Activated T-helper 1 cell treated with anti-CD3 and anti-CD28 coated beads, Interleukin-12 subunit alpha, Interleukin-12 subunit beta, Interleukin-2, Interleukin-4 antibody, amounts not matched to agents 30 ng/mL and 10 ng/mL and 1 ng/mL, durations not matched to agents 14 hours and 24 hours and 36 hours (primary cell): ENCODE measurements at regions not wholly inside any gene's neighbourhood (a gene's known extent, or its start where the extent isn't known, plus 50 kb on each side); places are given as distances from the start of the nearest gene placed in this dataset.
"Not testable (repeated sequence)": the region's sequence is repeated elsewhere in the genome, so short reads cannot be mapped to it uniquely, and the experiment has no call there.

ENCODE experiments used
- DNase-seq: peaks from one replicate; pipeline ENCODE4 v3.0.0; 2021; ENCODE audit warnings: low spot score
- H3K27ac Mint-ChIP-seq: one replicate; pipeline ENCODE4 v1.8.0; 2021; ENCODE audit warnings: mild to moderate bottlenecking, mixed read lengths
- H3K27me3 Mint-ChIP-seq: one replicate; pipeline ENCODE4 v1.8.0; 2022; ENCODE audit warnings: mild to moderate bottlenecking, moderate library complexity, mixed read lengths; ENCODE audit not compliant: insufficient read depth
- H3K36me3 Mint-ChIP-seq: one replicate; pipeline ENCODE4 v1.8.0; 2021; ENCODE audit warnings: low read depth, mixed read lengths
- H3K4me1 Mint-ChIP-seq: one replicate; pipeline ENCODE4 v1.8.0; 2021; ENCODE audit warnings: low read depth, mixed read lengths
- H3K4me3 Mint-ChIP-seq: one replicate; pipeline ENCODE4 v1.8.0; 2021; ENCODE audit warnings: mild to moderate bottlenecking, moderate library complexity, mixed read lengths
- H3K9me3 Mint-ChIP-seq: one replicate; pipeline ENCODE4 v1.8.0; 2021; ENCODE audit warnings: mixed read lengths
- intact Hi-C: fragments of 100-400 bp; cut with micrococcal nuclease; formaldehyde crosslinking; loops from one replicate; pipeline ENCODE4 v1.15.1; 2024

DNA sequence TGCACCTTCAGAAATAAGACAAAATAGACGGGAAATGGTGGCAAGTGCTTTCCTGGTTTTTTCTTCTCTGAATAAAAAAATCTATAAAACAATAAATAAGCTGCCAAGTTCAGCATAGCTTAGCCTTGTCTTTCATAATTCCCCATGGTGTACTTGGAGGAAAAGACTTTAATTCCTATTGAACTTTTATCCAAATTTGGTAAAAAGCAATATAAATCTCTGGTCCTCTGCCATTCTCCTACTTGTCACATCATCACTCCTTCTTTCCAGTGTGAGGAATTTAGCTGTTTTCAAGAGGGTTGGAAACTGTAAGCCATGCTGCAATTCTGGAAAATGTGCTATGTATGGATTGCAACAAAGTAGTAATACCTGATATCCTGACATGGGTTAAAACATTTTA is 551.8 kb upstream of the KIF2B start:
- H3K27ac Mint-ChIP-seq = no peak overlapping the region

DNA sequence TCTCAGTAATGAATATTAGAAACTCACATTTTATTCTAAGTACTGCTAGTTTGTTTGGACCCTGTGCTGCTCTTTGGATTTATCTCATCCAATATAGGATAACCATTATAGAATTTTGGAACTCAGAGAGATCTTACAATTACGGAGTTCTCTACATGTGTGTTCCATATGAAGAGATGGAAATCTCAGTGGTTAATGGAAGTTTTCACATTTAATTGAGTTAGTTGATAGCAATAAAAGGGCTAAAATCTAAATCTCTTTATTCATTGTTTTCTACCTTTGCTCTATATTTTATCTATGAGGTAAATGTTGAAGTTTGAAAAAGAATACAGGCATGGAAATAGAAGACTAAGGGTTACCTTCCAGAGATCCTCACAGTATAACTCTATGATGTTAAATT is 558.0 kb upstream of the KIF2B start:
- no peak overlapping the region for H3K4me3 Mint-ChIP-seq
- intact Hi-C loops = no loop called here
- DNase-seq = no peak

More for the DNA sequence above, 551.8 kb upstream of the KIF2B start:
- H3K4me1 Mint-ChIP-seq = no peaks in the 10 kb centered on the region
- H3K27me3 Mint-ChIP-seq = no peaks in the 10 kb centered on the region
- no peaks in the 10 kb centered on the region for H3K36me3 Mint-ChIP-seq
- intact Hi-C loops = no loop called here
- no peak overlapping the region for H3K4me3 Mint-ChIP-seq
- no peak for DNase-seq
- peaks cover 20% of the 10 kb centered on the region for H3K9me3 Mint-ChIP-seq

DNA sequence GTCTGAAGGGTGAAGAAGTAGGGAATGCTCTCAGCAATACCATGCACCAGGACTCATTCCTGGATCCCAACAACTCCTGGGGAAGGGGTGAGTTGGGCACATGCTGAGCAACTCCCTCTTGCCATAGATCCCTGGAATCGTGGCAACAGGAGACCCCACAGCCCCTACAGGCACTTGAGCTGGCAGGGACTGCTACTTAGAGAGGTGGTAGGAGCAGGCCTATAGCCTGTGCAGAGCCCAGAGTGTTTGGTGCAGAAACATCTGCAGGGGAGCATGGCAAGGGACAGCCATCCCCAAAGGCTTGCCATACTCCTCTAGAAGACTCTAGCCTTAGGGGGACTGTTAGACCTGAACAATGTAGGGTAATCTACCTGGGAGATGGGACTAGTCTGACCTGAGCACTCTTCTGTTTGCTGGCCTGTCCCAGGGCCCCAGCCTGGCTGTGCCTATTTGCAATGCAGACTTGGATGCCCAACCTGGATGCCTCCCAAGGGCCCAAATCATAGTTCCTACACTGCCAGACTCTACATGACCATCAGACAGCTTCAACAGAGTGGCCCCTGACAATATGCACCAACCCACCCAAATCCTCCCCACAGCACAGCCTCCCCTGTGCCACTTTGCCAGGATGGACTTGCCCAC is 568.6 kb upstream of the KIF2B start:
- Mint-ChIP-seq H3K4me3 (no peak overlapping the region), H3K36me3 (no peaks in the 10 kb centered on the region), H3K27ac (no peak overlapping the region), H3K4me1 (no peaks in the 10 kb centered on the region), H3K27me3 (no peaks in the 10 kb centered on the region), H3K9me3 (peaks cover 9% of the 10 kb centered on the region)
- no peak for DNase-seq
- intact Hi-C loops = no loop called here

More for the DNA sequence above, 558.0 kb upstream of the KIF2B start:
- Mint-ChIP-seq H3K36me3 (no peaks in the 10 kb centered on the region), H3K4me1 (no peaks in the 10 kb centered on the region), H3K27me3 (peaks cover 2% of the 10 kb centered on the region), H3K9me3 (peaks cover 14% of the 10 kb centered on the region), H3K27ac (no peak overlapping the region)

DNA sequence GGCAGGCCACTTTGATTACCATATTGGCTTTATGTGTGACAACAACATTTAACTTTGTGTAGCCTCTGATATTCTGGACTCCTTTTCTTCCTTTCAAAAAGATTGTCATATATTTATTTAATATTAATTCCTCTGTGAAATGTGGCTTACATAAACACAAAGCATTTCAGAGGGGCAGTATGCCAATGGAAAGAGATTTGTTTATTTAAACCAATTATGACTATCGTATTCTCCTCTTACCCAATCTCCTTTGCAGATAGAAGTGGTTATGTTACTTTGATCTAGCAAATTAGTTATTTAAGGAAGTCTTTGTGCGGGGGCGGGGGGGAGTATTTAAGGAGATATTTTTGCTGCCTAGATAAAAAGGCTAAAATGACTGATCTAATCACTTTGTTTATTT is 573.7 kb upstream of the KIF2B start:
- no peaks in the 10 kb centered on the region for H3K27me3 Mint-ChIP-seq
- no peak for DNase-seq
- H3K9me3 Mint-ChIP-seq = no peaks in the 10 kb centered on the region
- no peaks in the 10 kb centered on the region for H3K36me3 Mint-ChIP-seq
- no peak overlapping the region for H3K4me3 Mint-ChIP-seq
- no peak overlapping the region for H3K27ac Mint-ChIP-seq
- H3K4me1 Mint-ChIP-seq = no peaks in the 10 kb centered on the region
- intact Hi-C loops = no loop called here

DNA sequence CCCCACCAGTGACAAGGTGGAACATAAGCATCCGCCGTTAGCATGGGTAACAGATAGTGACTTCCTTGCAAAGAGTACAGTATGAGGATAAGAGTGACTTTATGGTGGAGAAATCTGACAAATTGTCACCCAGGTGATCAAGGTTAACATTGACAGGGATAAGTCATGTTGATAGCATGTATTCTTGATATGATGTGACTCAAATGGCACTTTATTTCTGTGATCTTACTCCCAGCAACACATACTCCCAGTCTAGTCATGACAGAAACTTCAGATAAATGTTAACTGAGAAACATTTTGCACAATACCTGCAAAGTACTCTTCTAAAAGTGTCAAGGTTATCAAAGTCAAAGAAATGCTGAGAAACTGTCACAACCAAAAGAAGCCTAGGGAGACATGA is 588.6 kb upstream of the KIF2B start:
- intact Hi-C loops = no loop called here
- no peak for DNase-seq
- no peak overlapping the region for H3K4me3 Mint-ChIP-seq
- no peak overlapping the region for H3K27ac Mint-ChIP-seq
- no peaks in the 10 kb centered on the region for H3K27me3 Mint-ChIP-seq
- no peaks in the 10 kb centered on the region for H3K4me1 Mint-ChIP-seq
- peaks cover 21% of the 10 kb centered on the region for H3K9me3 Mint-ChIP-seq
- no peaks in the 10 kb centered on the region for H3K36me3 Mint-ChIP-seq

DNA sequence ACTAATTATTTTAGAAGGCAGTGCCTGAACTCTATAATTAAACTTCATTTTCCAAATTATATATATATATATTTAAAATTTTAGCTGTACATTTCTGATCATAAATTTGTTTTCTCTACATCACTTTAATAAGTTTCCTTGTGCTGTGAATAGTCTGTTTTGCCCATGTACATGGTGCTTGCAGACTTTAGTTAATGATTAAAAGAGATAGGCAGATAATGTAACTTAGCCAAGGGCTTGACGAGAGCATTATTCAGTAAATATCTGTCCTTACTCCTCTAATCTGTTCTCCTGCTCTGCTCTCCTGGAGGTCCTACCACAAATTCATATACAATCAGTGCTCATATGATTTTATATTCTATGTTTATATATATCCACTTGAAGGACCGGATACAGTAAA is 595.2 kb upstream of the KIF2B start:
- no peak for DNase-seq
- no peak overlapping the region for H3K4me3 Mint-ChIP-seq
- no peaks in the 10 kb centered on the region for H3K4me1 Mint-ChIP-seq
- no peak overlapping the region for H3K27ac Mint-ChIP-seq
- H3K36me3 Mint-ChIP-seq = no peaks in the 10 kb centered on the region
- intact Hi-C loops = no loop called here
- H3K27me3 Mint-ChIP-seq = no peaks in the 10 kb centered on the region
- H3K9me3 Mint-ChIP-seq = peaks cover 31% of the 10 kb centered on the region

DNA sequence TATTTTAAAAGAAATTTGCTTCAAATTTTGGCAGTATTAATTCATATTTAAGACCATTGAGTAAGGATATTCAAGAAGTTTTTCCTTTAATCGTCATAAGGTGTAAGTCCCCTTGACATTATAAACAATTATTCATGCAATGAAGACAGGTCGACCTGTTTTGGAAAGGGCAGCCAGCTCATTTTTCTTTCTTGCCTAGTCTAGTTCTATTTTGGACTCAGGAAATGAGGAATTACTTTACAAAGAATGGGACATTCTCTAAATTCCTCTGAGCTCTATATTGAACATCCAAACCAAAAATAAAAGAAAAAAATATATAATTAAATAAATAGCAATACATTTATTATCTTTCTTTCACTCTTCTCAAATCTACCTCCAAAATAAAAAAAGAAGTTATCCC is 595.6 kb upstream of the KIF2B start:
- Mint-ChIP-seq H3K4me3 (no peak overlapping the region), H3K27ac (no peak overlapping the region), H3K36me3 (no peaks in the 10 kb centered on the region), H3K27me3 (no peaks in the 10 kb centered on the region), H3K4me1 (no peaks in the 10 kb centered on the region), H3K9me3 (peaks cover 31% of the 10 kb centered on the region)
- no peak for DNase-seq
- intact Hi-C loops = no loop called here

DNA sequence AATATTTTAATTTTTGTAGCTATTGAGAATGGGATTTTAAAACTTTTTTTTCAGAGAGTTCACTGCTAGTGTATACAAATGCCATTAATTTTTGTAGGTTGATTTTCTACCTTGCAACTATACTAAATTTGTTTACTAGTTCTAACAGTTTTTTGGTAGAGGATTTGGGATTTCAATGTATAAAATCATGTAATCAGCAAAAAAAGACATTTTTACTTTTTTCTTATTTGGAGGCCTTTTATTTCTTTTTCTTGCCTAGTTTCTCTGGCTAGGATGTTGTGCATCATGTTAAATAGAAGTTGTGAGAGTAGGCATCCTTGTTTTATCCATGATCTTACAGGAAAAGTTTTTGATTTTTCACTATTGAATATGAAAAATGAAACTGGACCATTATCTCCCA is 602.9 kb upstream of the KIF2B start:
- H3K4me3 Mint-ChIP-seq = no peak overlapping the region
- no peaks in the 10 kb centered on the region for H3K27me3 Mint-ChIP-seq
- H3K36me3 Mint-ChIP-seq = no peaks in the 10 kb centered on the region
- H3K4me1 Mint-ChIP-seq = no peaks in the 10 kb centered on the region
- intact Hi-C loops = no loop called here
- H3K9me3 Mint-ChIP-seq = peaks cover 24% of the 10 kb centered on the region
- H3K27ac Mint-ChIP-seq = no peak overlapping the region
- DNase-seq = no peak

DNA sequence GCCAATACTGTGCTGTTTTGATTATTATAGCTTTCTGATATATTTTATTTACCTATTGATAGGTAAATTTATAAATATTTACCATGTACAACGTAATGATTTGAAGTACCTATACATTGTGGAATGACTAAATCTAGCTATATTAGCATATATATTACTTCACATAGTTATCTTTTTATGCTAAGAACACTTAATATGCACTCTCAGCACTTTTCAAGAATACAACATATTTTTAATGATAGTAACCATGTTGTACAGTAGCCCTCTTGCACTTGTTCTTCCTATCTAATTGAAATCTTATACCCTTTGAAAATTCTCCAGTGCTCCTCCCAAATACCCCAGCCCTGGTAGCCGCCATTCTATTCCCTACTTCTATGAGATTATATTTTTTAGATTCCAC is 604.0 kb upstream of the KIF2B start:
- intact Hi-C loops = no loop called here

DNA sequence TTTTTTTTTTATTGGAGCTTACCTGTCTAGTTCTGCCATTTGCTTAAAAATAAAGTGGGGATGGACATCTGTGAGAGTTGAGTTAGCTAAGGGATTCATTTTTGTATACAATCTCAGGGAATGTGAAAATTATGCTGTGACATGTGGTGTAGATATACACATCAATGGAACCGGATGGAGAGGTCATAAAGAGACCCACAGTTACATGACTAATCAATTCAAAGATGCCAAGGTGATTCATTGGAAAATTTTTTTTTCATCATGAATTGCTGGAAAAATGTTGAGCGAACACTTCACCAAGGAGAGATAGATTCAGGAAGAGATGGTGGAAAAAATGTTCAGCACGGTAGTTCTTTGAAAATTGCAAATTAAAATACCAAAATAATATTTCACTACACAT is 605.4 kb upstream of the KIF2B start:
- no peak overlapping the region for H3K4me3 Mint-ChIP-seq
- H3K36me3 Mint-ChIP-seq = no peaks in the 10 kb centered on the region
- no peaks in the 10 kb centered on the region for H3K4me1 Mint-ChIP-seq
- no peak overlapping the region for H3K27ac Mint-ChIP-seq
- H3K27me3 Mint-ChIP-seq = no peaks in the 10 kb centered on the region
- DNase-seq = no peak
- intact Hi-C loops = no loop called here
- peaks cover 22% of the 10 kb centered on the region for H3K9me3 Mint-ChIP-seq

More for the DNA sequence above, 604.0 kb upstream of the KIF2B start:
- Mint-ChIP-seq H3K27me3 (no peaks in the 10 kb centered on the region), H3K4me1 (no peaks in the 10 kb centered on the region), H3K27ac (no peak overlapping the region), H3K9me3 (peaks cover 21% of the 10 kb centered on the region), H3K4me3 (no peak overlapping the region), H3K36me3 (no peaks in the 10 kb centered on the region)
- DNase-seq = no peak

DNA sequence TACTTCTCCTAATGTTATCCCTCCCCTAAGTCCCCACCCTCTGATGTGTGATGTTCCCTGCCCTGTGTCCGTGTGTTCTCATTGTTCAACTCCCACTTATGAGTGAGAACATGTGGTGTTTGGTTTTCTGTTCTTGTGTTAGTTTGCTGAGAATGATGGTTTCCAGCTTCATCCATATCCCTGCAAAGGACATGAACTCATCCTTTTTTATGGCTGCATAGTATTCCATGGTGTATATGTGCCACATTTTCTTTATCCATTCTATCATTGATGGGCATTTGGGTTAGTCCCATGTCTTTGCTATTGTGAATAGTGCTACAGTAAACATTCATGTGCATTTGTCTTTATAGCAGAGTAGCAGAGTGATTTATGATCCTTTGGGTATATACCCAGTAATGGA is 613.8 kb upstream of the KIF2B start:
- H3K27ac Mint-ChIP-seq, H3K27me3 Mint-ChIP-seq, H3K4me1 Mint-ChIP-seq, intact Hi-C loops, H3K4me3 Mint-ChIP-seq, DNase-seq, H3K36me3 Mint-ChIP-seq: not testable (repeated sequence)
- peaks cover 19% of the 10 kb centered on the region for H3K9me3 Mint-ChIP-seq

DNA sequence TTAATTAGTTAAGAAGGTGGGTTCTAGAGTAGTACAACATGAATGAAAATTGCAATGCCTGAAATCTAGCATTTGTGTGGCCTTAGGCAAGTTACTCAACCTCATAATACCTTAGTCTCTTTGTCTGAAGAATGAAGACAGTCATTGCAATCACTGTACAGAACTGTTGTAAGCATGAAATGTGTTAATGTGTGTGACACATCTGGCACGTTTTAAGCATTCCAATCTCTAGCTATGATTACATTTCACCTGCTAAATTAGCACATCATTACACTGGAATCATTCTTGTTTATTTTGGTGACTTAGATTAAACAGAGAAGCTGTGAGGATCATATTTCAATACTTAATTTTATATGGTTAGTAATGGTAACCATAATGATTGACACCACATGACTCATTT is 629.7 kb upstream of the KIF2B start:
- Mint-ChIP-seq H3K27me3 (no peaks in the 10 kb centered on the region), H3K9me3 (peaks cover 4% of the 10 kb centered on the region), H3K4me3 (no peak overlapping the region), H3K27ac (no peak overlapping the region), H3K4me1 (no peaks in the 10 kb centered on the region), H3K36me3 (no peaks in the 10 kb centered on the region)
- intact Hi-C loops = no loop called here
- no peak for DNase-seq

DNA sequence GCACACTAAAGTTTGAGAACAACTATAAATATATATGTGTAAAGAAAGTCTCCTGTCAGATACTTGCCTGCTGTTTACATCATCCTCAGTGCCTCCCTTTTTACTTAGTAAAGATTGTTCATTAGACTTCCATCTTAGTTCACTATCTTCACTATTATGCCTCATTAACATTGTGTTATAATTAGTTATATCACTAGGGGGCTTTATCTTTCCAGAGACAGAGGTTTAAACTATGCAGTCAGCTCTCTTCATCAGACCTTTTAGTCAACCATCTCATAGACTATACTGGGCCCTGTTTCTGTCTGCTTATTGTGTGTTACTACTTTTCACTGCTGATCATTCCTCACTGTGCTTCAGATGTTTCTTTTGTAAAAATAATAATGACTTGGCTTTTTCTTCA is 630.8 kb upstream of the KIF2B start:
- no peak for DNase-seq
- Mint-ChIP-seq H3K4me3 (no peak overlapping the region), H3K36me3 (no peaks in the 10 kb centered on the region), H3K27ac (no peak overlapping the region), H3K27me3 (no peaks in the 10 kb centered on the region), H3K4me1 (no peaks in the 10 kb centered on the region), H3K9me3 (peaks cover 4% of the 10 kb centered on the region)
- intact Hi-C loops = no loop called here

DNA sequence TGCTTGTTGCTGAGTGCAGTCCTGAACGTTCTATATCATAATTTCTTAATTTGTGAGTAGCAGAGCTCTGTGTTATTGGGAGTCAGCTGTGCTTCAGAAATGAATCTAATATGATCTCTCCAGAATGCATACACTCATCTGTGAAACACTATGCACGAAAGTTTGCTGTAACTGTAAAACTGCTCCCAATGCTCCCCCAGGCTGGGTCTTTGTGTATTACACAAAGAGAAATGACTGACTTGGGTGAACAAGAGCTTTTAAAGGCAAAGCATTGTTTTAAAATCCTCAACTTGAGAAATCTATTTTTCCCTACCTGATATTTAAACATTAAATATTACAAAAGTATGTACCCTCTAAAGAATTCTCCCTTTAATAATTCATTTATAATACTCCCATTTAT is 636.7 kb upstream of the KIF2B start:
- H3K4me1 Mint-ChIP-seq = no peaks in the 10 kb centered on the region
- no peak overlapping the region for H3K27ac Mint-ChIP-seq
- DNase-seq = no peak
- H3K36me3 Mint-ChIP-seq = no peaks in the 10 kb centered on the region
- H3K9me3 Mint-ChIP-seq = peaks cover 24% of the 10 kb centered on the region
- no peak overlapping the region for H3K4me3 Mint-ChIP-seq
- H3K27me3 Mint-ChIP-seq = no peaks in the 10 kb centered on the region
- intact Hi-C loops = no loop called here
